A549 (cell line): ENCODE measurements at regions not wholly inside any gene's neighbourhood (a gene's known extent, or its start where the extent isn't known, plus 50 kb on each side); places are given as distances from the start of the nearest gene placed in this dataset.

Experiments
- ATAC-seq, 2 experiments: fragments of 200-7000 bp in 1 of 2; fragments of >200 bp in 1 of 2; cut with Nextera tagmentation in 1 of 2; cut with Tn5 transposase in 1 of 2; 3 replicates each; pipeline versions ENCODE4 v1.8.0 to v1.9.1; 2018 to 2020; ENCODE audit warnings: mild to moderate bottlenecking in 1 of 2, moderate library complexity in 1 of 2
- CTCF ChIA-PET: fragments of 300-600 bp; sonication (Branson Sonifier 250); formaldehyde crosslinking; extraction: SDS; loops from one replicate; lab custom pipeline; 2021; ENCODE audit warnings: antibody characterized with exemption, inconsistent platforms; lab: Yijun Ruan, JAX
- POLR2A ChIA-PET: fragments of 350-600 bp; formaldehyde crosslinking; extraction: SDS; loops from one replicate; lab custom pipeline; 2021; ENCODE audit warnings: antibody characterized with exemption, inconsistent platforms; lab: Yijun Ruan, JAX
- DNase-seq, 2 experiments: peaks; one replicate each; pipeline versions ENCODE4 v3.0.0 to v3.0.0-alpha.2; 2011 to 2016; ENCODE audit warnings: low read depth in 1 of 2, low spot score in 1 of 2
- FAIRE-seq: peaks from 2 replicates; lab custom pipeline; 2011; peaks lifted over from hg19 to GRCh38; lab: Jason Lieb, UNC
- H3K27ac ChIP-seq, 2 experiments: fragments of >200 bp; sonication (Bioruptor Twin); formaldehyde crosslinking; 3 replicates each; pipeline ENCODE4 v1.5.1; 2016 to 2017
- H3K4me1 ChIP-seq: fragments of >200 bp; sonication (Bioruptor Twin); formaldehyde crosslinking; 3 replicates; pipeline ENCODE4 v1.6.1; 2016
- H3K4me2 ChIP-seq: fragments of >200 bp; sonication (Bioruptor Twin); formaldehyde crosslinking; 3 replicates; pipeline ENCODE4 v1.6.1; 2016
- H3K4me3 ChIP-seq: fragments of >200 bp; sonication (Bioruptor Twin); formaldehyde crosslinking; 3 replicates; pipeline ENCODE4 v1.5.1; 2016
- H3K9me3 ChIP-seq: fragments of >200 bp; sonication (Bioruptor Twin); formaldehyde crosslinking; 3 replicates; pipeline ENCODE4 v1.6.1; 2016
- BHLHE40 ChIP-seq: IDR thresholded peaks from 2 replicates; pipeline ENCODE4 v1.6.1; 2012; ENCODE audit warnings: low read depth, low read length, inconsistent platforms
- CBX8 ChIP-seq: fragments of 200-600 bp; sonication (generic); IDR thresholded peaks from 2 replicates; pipeline ENCODE4 v1.6.1; 2016
- CEBPB ChIP-seq, 2 experiments: fragments of >200 bp in 1 of 2; sonication (Bioruptor Twin) in 1 of 2; formaldehyde crosslinking in 1 of 2; IDR thresholded peaks; 2 replicates each; pipeline ENCODE4 v1.6.1; 2012 to 2016
- EHF ChIP-seq: fragments of 250-450 bp; sonication (Bioruptor Pico); IDR thresholded peaks from 2 replicates; pipeline ENCODE4 v1.5.0; 2020; ENCODE audit warnings: mild to moderate bottlenecking
- EHMT2 ChIP-seq: fragments of 200-600 bp; sonication (generic); IDR thresholded peaks from 2 replicates; pipeline ENCODE4 v1.6.1; 2016; ENCODE audit warnings: antibody characterized with exemption, low read depth, mild to moderate bottlenecking, moderate library complexity
- FOSL2 ChIP-seq, 2 experiments: fragments of 450-650 bp in 1 of 2; fragments of >200 bp in 1 of 2; sonication (Bioruptor Twin) in 1 of 2; formaldehyde crosslinking; IDR thresholded peaks; 2 replicates each; pipeline versions ENCODE4 v1.5.0 to v1.6.1; 2016 to 2020; ENCODE audit warnings: mild to moderate bottlenecking in 1 of 2, moderate library complexity in 1 of 2
- GATA3 ChIP-seq: IDR thresholded peaks from 2 replicates; pipeline ENCODE4 v1.6.1; 2012; ENCODE audit warnings: borderline replicate concordance
- HOXA7 ChIP-seq: fragments of 250-450 bp; sonication (Bioruptor Pico); IDR thresholded peaks from 2 replicates; pipeline ENCODE4 v1.5.0; 2020; ENCODE audit warnings: mild to moderate bottlenecking, moderate library complexity
- JUNB ChIP-seq: fragments of >200 bp; sonication (Bioruptor Twin); formaldehyde crosslinking; IDR thresholded peaks from 2 replicates; pipeline ENCODE4 v1.6.1; 2016
- KDM5A ChIP-seq: fragments of 200-600 bp; sonication (generic); IDR thresholded peaks from 2 replicates; pipeline ENCODE4 v1.6.1; 2016; ENCODE audit warnings: antibody characterized with exemption, mild to moderate bottlenecking
- PBX3 ChIP-seq: IDR thresholded peaks from 2 replicates; pipeline ENCODE4 v1.6.1; 2012
- POLR2A ChIP-seq: IDR thresholded peaks from 2 replicates; pipeline ENCODE4 v1.6.1; 2012; ENCODE audit warnings: mild to moderate bottlenecking, low read length
- RAD21 ChIP-seq, 2 experiments: fragments of >200 bp in 1 of 2; sonication (Bioruptor Twin) in 1 of 2; formaldehyde crosslinking in 1 of 2; IDR thresholded peaks in 1 of 2; conservative IDR thresholded peaks in 1 of 2; 2 replicates in 1 of 2; 3 replicates in 1 of 2; pipeline ENCODE4 v1.6.1; 2012 to 2018; ENCODE audit warnings: inconsistent platforms in 1 of 2
- RCOR1 ChIP-seq: fragments of 150-350 bp; IDR thresholded peaks from 2 replicates; pipeline ENCODE4 v1.6.1; 2014; ENCODE audit warnings: antibody characterized with exemption, low read length, low read depth
- SREBF2 ChIP-seq: fragments of 450-650 bp; IDR thresholded peaks from 2 replicates; pipeline ENCODE4 v1.6.1; 2014; ENCODE audit warnings: mild to moderate bottlenecking, moderate library complexity
- TFCP2L1 ChIP-seq: fragments of 250-450 bp; sonication (Bioruptor Pico); IDR thresholded peaks from 2 replicates; pipeline ENCODE4 v1.5.0; 2021; ENCODE audit warnings: mild to moderate bottlenecking
- TP53 ChIP-seq: fragments of 250-450 bp; sonication (Bioruptor Pico); IDR thresholded peaks from 2 replicates; pipeline ENCODE4 v1.5.0; 2021; ENCODE audit warnings: mild to moderate bottlenecking, moderate library complexity
- ZSCAN20 ChIP-seq: fragments of 250-450 bp; sonication (Bioruptor Pico); IDR thresholded peaks from 2 replicates; pipeline ENCODE4 v1.8.0; 2022; ENCODE audit warnings: mild to moderate bottlenecking, moderate library complexity
- WGBS: methylation state at CpG from one replicate; pipeline ENCODE4 v1.1.6; 2017; ENCODE audit errors: missing lambda C conversion rate; 5-methylcytosine and 5-hydroxymethylcytosine counted together
- TF ChIP-seq, protein P1 (sequence below): fragments of 150-350 bp; IDR thresholded peaks from 2 replicates; pipeline ENCODE4 v1.6.1; 2014; ENCODE audit warnings: low read depth, mild to moderate bottlenecking, low read length
- TF ChIP-seq, protein P2 (sequence below): IDR thresholded peaks from 2 replicates; pipeline ENCODE4 v1.6.1; 2012

GRCh38 chr4:65825116-65825753 lies 154.9 kb upstream of the EPHA5 start:
- CTCF ChIA-PET = no interaction called here
- 23% methylated on average over 2 of the region's 2 CpGs for WGBS
- DNase-seq (peak in 1 of 2 experiments; percentile 1), FAIRE-seq (no peak), ATAC-seq (peak in 1 of 2 experiments; percentile 34; a peak in 1 of 6 replicates)
- no peak overlapping the region for H3K27ac ChIP-seq
- H3K9me3 ChIP-seq = no peaks in the 10 kb centered on the region
- no peak overlapping the region for H3K4me2 ChIP-seq
- POLR2A ChIA-PET = no interaction called here
- no peak overlapping the region for H3K4me3 ChIP-seq
- TF ChIP-seq JUNB = peak; percentile 20; the same call in 1 of the 2 replicates
- TF ChIP-seq CEBPB (IDR thresholded peaks at IDR 0.05) = peak in 1 of 2 experiments; percentile 8; a peak in 1 of 4 replicates
- TF ChIP-seq RCOR1 = no peak
- TF ChIP-seq FOSL2 (IDR thresholded peaks at IDR 0.05) = 0 out of 2 replicates have a peak, but pooled peaks have one; percentile 24
- TF ChIP-seq FOSL2 (CRISPR knock-in tag; IDR thresholded peaks at IDR 0.05) = no peak
- TF ChIP-seq, all 56 proteins: peak for 3
- 0 out of 3 replicates have a peak, but pooled peaks cover 3% of the 10 kb centered on the region for H3K4me1 ChIP-seq

- no peak for DNase-seq
- TF ChIP-seq TFCP2L1 (CRISPR knock-in tag) (no peak), EHF (no peak), RAD21 (conservative IDR thresholded peaks at IDR 0.05 in 1 of 2, IDR thresholded peaks at IDR 0.05 in 1 of 2) (no peak), ZSCAN20 (CRISPR knock-in tag) (no peak), KDM5A (no peak), CBX8 (no peak), SREBF2 (no peak), EHMT2 (no peak), GATA3 (no peak), TP53 (CRISPR knock-in tag) (no peak), HOXA7 (CRISPR knock-in tag) (no peak), BHLHE40 (no peak)
- TF ChIP-seq, protein P1, sequence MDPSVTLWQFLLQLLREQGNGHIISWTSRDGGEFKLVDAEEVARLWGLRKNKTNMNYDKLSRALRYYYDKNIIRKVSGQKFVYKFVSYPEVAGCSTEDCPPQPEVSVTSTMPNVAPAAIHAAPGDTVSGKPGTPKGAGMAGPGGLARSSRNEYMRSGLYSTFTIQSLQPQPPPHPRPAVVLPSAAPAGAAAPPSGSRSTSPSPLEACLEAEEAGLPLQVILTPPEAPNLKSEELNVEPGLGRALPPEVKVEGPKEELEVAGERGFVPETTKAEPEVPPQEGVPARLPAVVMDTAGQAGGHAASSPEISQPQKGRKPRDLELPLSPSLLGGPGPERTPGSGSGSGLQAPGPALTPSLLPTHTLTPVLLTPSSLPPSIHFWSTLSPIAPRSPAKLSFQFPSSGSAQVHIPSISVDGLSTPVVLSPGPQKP = no peak
- TF ChIP-seq, protein P2, sequence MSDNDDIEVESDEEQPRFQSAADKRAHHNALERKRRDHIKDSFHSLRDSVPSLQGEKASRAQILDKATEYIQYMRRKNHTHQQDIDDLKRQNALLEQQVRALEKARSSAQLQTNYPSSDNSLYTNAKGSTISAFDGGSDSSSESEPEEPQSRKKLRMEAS = no peak
- CTCF ChIA-PET = no interaction called here
Observed at GRCh38 chr4:65819192-65819591, 148.9 kb upstream of the EPHA5 start.

GRCh38 chr4:65805936-65806335 lies 135.6 kb upstream of the EPHA5 start:
- TF ChIP-seq POLR2A (no peak), PBX3 (no peak)
- H3K9me3 ChIP-seq = no peaks in the 10 kb centered on the region
- ATAC-seq (no peak), DNase-seq (no peak), FAIRE-seq (no peak)
- ChIA-PET CTCF (no interaction called here), POLR2A (no interaction called here)
- H3K4me2 ChIP-seq = no peak overlapping the region
- no peak overlapping the region for H3K27ac ChIP-seq
- H3K4me3 ChIP-seq = no peak overlapping the region
- H3K4me1 ChIP-seq = no peaks in the 10 kb centered on the region

More at GRCh38 chr4:65819192-65819591, 148.9 kb upstream of the EPHA5 start:
- POLR2A ChIA-PET = no interaction called here
- no peak overlapping the region for H3K27ac ChIP-seq
- no peaks in the 10 kb centered on the region for H3K4me1 ChIP-seq
- no peak overlapping the region for H3K4me2 ChIP-seq
- no peak for ATAC-seq
- H3K9me3 ChIP-seq = peaks cover 5% of the 10 kb centered on the region; the same call in 1 of the 3 replicates
- 86% methylated on average over 1 of the region's 1 CpG for WGBS
- no peak for FAIRE-seq
- no peak overlapping the region for H3K4me3 ChIP-seq
